HG03571 (cell line): ENCODE measurements at regions not wholly inside any gene's neighbourhood (a gene's known extent, or its start where the extent isn't known, plus 50 kb on each side); places are given as distances from the start of the nearest gene placed in this dataset.
"Not testable (repeated sequence)": the region's sequence is repeated elsewhere in the genome, so short reads cannot be mapped to it uniquely, and the experiment has no call there.

Source experiments
- ATAC-seq: cut with Tn5 transposase; IDR thresholded peaks from one replicate; pipeline ENCODE4 v1.9.1; 2021; ENCODE audit not compliant: unreplicated experiment

DNA sequence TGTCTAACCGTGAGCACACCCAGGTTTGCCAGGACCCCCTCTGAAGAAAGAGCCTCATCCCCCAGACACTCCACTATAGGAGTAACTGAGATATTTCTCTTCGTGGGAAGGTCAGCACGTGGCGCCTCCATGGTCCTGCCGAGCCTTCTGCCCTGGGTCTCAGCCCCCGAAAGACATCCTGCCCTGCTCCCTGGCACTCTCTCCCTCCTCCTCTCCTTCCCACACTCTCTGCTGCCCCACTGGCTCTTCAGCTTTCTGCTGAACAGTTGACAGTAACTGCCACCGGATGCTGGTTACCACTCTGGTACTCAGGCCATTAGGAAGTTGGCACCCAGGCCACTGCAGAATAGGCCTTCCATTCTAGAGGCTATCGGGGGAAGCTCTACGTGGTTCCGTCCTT lies 185.2 kb downstream of the UACA start:
- ATAC-seq = no peak

DNA sequence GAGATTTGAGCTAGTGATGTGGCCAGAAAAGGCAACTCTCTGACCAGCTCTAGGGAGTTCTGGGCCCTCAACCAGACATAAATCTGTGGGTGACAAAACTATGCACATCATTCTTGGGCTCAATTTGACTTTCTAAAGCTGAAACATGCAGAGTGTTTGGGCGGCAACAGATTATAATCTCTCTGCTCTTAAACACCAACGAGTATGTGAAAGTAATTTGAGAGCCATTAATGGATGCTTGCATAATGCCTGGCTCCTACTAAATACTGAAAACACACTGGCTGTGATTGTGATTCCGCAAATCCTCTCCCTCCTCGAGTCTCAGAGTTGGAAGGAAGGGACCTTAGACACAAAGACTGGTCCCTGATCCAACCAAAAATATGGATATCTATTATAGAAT lies 186.7 kb downstream of the UACA start:
- no peak for ATAC-seq

DNA sequence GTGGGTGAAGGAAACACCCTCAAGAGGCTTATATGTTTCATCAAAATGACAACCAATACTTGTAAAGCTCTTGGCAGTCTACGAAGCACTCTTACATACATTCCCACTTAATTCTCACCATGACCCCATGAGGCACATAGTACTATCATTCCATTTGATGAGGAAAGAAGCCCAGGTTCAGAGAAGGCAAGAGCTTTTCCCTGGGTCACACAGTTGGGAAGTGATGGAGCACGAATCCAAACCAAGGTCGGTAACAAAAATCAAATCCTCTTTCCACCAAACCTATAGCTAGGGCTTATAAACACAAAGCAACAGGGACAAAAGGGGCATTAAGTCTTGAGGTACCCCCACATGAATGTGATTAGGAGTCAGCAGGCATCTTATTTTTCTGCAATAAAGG lies 187.1 kb downstream of the UACA start:
- ATAC-seq = no peak

DNA sequence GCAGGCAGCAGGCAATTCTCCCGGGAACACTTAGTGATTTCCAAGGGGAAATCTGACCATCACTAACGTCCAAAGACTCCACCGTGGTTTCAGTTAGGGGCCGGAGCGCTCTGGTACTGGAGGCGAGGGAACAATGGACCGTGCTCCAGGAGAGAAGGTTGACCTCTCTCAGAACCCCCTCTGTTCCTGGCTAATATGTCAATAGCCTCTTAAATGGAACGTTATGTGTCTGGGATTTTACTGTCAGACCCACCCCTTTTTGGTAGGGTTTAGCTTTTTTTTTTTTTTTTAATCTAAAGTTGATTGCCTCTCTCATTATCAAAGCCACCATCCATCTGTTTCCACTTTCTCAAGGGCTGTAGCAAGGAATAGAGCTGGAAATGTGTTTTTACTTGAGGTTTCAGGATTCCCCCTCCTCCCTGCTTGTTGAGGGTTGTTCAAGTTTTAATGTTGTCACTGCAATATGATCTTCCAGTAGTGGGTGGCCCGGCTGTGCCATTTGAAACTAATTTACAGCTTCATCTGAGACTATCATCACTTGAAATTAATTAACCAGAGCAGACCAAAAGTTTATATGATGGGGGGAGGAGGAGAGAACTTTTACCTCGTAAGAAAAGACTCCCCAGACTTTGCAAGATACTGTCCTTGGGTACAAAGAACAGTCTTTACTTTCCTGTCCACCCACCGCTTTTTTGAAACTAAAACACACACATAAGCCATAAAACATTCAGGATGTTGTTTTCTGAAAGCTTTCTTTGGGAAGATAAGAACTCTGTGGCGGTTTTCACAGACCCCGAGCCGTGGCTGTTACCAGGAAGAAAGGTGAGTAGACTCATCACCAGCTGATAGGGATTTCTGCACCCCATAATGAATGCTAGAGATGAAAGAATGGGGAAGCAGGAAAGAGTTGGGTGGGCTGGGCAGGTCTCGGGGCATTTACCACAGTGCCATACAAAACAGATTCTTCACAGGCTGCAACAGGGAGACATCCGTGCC lies 187.8 kb downstream of the UACA start:
- no peak for ATAC-seq

DNA sequence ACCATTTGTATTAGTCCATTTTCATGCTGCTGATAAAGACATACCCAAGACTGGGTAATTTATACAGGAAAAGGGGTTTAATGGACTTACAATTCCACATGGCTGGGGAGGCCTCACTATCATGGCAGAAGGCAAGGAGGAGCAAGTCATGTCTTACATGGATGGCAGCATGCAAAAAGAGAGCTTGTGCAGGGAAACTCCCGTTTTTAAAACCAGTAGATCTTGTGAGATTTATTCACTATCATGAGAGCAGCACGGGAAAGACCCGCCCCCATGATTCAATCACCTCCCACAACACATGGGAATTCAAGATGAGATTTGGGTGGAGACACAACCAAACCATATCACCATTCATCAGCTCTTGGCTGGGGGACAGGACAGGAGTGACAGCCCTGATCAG lies 189.0 kb downstream of the UACA start:
- not testable (repeated sequence) for ATAC-seq

DNA sequence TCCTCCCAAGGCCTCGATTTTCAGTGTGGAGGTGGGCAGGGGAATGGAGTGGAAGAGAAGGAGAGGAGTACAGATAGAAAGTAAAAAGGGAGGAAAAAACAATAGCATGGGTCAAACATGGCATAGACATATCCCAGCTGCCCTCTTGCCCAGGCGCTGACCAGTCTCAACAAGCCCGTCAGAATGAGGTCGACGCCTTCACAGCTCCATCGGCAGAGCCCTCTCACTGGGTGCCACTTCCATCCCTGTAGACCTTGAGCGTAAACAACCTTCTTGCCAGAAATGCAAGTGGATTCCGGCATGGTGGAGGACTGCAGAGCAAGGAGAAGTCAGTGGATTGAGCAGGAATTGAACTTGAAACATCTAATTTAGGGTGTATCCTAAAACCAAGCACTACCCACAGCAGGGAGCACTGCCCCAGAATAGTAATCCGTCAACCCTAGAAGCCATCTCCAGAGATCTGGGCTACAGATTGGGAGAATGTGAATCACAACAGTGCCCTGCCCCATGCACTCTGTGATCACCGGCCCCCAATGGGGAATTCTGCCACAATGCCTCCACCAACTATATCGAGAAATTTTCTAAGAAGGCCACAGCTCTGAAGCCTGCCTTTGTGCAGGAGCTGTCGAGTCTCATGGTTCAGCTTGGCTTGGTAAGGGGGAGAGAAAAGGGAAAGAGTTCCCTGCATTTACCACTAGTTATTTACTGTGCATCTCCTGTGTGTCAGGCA lies 190.1 kb downstream of the UACA start:
- no peak for ATAC-seq

DNA sequence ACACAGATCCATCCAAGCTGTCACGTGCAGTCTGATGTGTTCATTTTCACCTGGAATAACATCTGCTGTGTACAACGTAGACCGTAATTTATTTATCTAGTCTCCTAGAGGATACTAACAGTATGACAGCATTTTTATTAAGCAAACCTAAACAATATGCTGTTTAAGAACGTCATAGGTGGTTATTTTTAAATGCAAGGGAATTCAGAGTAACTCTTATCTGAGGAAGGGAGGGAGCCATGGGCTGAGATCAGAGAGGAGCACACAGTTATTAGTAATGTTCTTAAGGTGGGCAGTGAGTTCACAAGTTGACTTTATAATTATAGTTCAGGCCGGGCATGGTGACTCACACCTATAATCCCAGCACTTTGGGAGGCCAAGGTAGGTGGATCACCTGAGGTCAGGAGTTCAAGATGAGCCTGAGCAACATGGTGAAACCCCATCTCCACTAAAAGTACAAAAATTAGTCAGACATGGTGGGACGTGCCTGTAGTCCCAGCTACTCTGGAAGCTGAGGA lies 193.6 kb downstream of the UACA start:
- ATAC-seq = no peak

DNA sequence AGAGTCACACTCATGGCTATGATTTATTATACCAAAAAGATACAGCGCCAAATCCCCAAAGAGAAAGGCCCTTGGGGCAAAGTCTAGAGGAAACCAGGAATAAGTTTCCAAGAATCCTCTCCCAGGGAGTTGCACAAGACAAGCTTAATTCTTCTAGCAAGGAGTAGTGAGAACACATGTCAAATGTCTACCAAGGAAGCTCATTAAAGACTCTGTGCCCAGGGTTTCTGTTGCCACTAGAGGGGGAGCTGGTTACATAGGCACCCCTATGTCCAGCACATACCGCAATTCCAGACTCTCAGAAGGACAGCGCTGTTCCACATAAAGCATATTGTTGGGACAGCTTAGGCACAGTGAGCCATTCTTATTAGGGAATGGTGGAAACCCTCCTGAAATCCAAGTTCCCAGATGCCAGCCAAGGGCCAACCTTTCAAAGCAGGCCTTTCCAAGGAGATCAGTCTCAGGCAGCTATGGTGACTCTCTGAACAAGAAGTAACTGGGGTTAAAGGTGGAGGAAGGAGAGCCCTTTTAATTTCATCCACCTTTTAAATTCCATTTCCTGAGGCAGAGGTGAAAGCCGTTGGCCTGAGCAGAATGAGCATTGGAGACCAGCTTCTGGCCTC lies 194.2 kb downstream of the UACA start:
- ATAC-seq = no peak

DNA sequence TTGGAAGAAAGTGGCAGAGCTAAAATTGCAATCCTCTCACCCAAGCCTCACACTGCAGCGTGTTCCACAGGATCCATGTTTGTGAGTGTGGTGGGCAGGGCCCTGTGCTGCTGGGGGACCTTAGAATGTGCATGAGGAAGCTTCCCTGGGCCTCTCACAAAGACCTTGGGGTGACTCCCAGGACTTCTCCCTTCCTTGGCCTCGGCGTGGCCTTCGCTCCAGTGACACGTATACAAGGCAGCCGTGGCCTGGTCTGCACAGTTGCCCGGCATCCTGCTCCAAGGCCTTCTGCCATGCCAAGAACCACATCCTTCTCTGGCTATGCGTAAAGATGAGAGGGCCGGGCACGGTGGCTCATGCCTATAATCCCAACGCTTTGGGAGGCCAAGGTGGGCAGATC lies 196.4 kb downstream of the UACA start:
- no peak for ATAC-seq

DNA sequence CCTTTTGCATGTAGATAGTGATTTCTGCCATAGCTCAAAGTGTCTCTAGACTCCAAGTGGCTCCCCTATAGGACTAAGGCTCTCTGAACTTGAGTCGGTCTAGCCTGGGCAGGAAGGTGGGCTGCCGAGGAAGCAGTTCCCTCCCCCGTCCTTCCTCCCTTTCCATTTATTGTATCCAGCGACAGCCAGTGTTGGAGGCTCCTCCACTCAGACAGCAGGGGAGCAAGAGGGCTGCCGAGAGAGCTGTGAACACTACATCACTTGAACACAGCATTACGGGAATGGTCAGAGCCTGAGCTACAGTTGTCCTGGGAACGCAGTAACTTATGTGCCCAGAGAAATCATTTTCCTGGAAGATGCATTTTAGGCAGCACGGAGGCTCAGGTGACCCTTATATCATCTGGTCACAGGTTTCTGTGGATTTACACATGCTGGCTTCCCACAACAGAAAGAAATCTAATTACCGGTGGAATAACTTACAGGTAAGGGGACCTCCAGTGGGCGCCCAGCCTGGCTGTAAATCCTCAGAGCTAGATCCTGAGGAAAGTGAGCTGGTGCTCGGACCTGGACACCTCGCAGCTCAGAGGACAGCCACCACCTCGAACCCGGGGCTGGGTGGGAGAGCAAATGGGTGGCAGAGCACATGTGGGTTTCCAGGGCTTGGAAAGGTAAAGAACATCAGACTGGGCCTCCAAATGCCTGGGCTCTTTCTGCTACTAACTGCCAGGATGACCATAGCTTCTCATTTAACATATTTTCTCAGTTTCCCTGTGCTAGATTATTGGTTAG lies 197.1 kb downstream of the UACA start:
- ATAC-seq = no peak

DNA sequence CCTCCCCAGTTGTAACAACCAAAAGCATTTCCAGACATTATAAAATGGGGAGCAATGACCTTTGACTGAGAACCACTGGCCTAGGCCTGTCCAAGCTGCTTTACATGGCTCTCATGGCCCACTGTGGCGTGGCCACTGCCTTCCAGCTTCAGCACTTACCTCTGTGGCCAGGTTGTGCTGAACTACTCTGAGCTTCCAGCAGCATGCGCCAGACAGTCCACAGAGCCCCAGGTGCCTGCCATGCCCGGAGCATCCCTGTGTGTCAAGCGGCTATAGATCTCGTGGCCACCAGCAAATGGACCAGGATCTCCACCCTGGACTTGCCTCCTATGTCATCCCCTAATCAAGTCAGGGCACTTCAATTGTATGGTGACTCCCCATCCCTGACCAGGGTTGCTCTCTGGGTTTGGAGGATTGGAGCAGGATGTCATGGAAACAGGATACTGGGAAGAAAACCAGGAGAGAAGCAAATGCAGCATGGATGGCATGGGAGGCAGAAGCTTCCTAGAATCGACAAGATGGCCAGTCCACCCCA lies 199.7 kb downstream of the UACA start:
- no peak for ATAC-seq

DNA sequence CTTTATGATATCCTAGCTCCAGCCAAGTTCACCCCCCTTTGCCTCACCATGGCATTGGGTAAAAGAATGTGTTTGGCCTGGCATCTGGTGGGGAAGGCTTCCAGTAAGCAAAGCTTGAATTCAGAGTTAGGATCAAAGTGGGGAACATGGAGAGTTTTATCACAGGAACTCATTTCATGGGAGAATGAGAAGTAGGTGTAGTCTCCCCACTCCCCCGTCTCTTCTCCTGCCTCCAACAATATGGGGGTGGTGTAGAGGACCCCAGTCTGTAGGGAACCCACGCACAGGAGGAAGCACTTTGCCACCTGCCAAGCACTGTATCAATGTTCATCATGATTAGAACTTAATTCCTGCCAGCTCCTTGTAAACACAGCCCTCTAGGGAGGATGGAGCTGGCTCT lies 200.5 kb downstream of the UACA start:
- ATAC-seq = no peak

DNA sequence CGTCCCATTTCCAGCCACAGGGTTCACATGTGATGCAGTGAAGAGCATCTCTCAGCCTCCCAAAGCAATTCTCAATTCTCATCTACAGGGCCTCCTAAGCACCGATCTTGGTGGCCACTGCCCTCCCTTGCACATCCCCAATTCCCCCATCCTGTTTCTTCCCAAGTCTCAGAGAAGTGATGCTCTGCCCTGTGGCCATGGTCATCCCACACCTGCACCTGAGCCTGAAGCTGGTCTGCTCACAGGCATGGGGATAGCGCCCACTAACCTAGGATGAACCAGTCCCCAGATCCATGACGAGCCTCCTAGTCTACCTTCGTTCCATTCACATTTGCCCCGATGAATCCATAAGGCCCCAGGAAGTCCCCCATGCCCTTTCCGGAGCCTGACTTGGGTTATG lies 201.5 kb downstream of the UACA start:
- no peak for ATAC-seq

DNA sequence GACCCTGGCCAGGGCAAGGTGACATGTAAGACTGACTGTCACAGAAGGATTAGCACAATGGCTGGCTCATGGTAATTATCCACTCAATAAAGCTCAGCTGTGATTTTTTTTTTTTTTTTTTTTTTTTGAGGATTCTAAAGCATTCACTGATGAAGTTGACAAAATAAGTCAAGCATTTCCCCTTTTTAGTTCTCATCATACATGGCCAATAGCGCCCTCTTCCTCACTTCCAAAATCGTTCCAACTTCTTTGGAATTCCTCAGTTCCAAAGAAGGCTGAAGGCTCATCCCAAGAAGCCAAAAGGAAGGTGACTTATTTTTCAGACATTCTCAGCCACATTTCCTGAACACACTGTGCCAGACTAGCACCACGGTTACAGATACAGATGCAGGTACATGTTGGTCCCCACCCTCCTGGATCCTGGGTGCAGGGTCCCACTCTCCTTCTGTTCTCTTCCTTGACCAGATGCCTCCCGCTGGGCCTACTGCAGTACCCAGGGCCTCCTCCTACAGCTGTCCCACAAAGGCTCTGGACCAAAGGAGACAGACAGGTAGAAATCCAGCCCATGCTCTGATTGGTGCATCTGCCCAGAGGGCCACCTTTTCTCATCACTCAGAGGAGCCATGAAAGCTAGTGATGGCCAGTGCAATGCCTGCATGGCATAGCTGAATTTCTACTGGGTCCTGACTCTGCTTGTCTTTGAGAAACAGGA lies 202.6 kb downstream of the UACA start:
- no peak for ATAC-seq

DNA sequence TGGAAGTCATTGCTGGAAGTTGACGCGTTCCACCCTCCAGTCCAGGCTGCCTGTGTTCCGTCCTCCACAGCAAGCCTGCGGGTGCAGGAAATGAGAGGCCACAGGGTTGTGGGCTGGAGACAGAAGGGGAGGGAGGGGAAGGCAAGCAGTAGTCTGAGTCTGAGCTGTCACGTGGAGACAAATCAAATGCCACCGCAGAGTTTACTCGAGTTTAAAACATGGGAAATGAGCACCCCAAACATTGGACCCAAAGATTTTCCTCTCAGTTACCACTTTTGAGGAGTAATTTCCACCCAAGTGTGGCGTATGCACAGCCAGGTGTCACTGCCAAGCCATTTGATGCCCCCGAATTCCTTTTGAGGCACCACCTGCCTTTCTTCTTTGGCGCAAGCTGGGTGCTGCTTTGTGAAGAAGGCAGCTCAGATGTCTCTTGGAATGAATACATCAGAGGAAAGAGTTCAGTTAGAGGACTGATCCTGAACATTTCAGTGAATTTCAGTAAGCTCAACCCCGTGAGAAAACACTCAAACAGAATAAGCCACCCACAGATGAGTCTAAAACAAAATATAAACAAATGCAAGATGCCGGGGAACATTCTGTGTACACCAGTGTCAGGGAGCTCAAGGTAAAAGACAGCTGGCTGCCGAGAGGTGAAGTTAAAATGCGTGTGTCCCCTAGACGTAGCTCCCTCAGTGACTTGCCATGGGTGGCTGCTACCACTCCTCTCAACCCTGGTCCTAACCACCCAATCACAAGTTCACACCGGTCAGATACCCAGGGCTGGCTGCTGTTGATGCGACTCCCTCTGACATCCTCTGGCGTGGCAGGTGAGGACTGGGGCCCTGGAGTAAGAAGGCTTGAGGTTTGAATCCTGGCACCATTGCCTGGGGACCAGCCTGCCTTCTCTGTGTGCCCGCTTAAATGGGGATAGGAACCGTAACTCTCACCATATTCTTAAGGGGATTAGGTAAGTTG lies 203.8 kb downstream of the UACA start:
- no peak for ATAC-seq

DNA sequence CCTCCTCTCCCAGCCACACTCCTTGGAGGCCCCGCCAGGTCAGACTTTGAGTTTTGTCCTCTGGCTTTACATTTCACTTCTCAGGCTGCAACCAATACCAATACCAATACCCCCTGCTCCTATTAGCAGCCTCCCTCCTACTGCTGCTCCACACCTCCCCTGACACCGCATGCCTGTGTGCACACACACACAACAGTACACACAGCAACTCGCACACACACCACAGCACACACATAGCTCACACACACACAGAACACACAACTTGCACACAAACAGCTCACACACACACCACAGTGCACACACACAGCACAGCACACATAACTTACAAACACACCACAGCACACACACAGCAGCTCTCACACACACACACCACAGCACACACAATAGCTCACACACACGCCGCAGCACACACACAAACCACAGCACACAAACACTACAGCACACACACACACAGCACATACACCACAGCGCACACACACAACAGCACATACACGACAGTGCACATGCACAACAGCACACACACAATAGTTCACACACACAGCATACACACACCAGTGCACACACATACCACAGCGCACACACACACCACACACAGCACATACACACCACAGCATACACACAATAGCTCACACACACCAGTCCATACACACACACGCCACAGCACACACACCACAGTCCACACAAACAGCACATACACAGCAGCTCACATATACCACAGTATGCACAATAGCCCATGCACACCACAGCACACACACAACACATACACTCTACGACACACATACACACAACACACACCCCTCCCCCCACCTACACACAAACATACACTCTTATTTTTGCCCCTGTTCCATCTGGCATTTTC lies 204.7 kb downstream of the UACA start:
- ATAC-seq = no peak

DNA sequence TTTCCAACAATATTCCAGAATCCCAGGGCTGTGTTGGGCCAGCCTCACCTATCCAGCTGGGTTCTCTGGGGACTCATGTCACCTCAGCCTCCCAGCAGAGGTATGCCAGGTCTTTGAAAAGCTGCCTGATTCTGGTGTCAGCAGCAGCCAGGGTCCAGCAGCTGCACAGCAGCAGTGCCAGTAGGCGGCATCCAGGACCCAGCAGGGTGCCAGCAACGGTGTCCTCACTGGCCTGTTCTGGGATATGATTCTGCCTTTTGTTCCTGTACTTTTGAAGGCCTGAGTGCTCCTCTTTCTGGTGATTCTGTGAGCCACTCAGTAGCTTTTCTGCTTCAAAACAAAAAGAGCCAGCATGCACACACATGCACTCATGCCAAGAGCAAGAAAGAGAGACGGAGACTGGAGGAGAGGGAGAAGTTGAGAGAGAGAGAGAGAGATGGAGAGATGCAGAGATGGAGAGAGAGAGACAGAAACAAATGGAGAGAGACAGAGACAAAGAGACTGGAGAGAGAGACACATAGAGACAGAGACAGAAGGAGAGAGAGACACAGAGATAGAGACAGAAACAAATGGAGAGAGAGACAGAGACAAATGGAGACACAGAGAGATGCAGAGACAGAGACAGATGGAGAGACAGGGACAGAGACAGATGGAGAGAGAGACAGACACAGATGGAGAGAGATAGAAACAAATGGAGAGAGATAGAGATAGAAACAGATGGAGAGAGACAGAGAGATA lies 205.7 kb downstream of the UACA start:
- no peak for ATAC-seq
